Colonic mucosa (tissue), 4 donors: ENCODE measurements at regions not wholly inside any gene's neighbourhood (a gene's known extent, or its start where the extent isn't known, plus 50 kb on each side); places are given as distances from the start of the nearest gene placed in this dataset.
"Not testable (repeated sequence)": the region's sequence is repeated elsewhere in the genome, so short reads cannot be mapped to it uniquely, and the experiment has no call there.

ENCODE experiments used
- DNase-seq: peaks from one replicate; pipeline ENCODE4 v3.0.0-alpha.2; 2020
- H3K27ac ChIP-seq: fragments of 200-600 bp; one replicate; pipeline ENCODE4 v1.8.0; 2021
- H3K27me3 ChIP-seq: fragments of 200-600 bp; one replicate; pipeline ENCODE4 v1.8.0; 2021
- H3K36me3 ChIP-seq: fragments of 200-600 bp; one replicate; pipeline ENCODE4 v1.8.0; 2021
- H3K4me1 ChIP-seq: fragments of 200-600 bp; one replicate; pipeline ENCODE4 v1.8.0; 2021; ENCODE audit warnings: mild to moderate bottlenecking
- H3K4me3 ChIP-seq: fragments of 200-600 bp; one replicate; pipeline ENCODE4 v1.8.0; 2021
- H3K9ac ChIP-seq, 2 donors: one replicate each; pipeline ENCODE4 v1.7.0; 2013; ENCODE audit warnings: control low read depth in 2 of 2, low read depth in 2 of 2, low read length in 2 of 2
- H3K9me3 ChIP-seq: fragments of 200-600 bp; one replicate; pipeline ENCODE4 v1.8.0; 2021
- CTCF ChIP-seq: fragments of 200-600 bp; IDR thresholded peaks from one replicate; pipeline ENCODE4 v1.8.0; 2022; ENCODE audit warnings: antibody characterized with exemption, mild to moderate bottlenecking
- intact Hi-C: fragments of 100-400 bp; cut with DNase I; formaldehyde crosslinking; loops from one replicate; pipeline ENCODE4 v1.14.1; 2022
- donor health status: healthy.
- donor health status: DM: no; HTN: no; CAD: no.
- donor health status: DM: no; HTN: no; CAD: no.

- no peaks in the 10 kb centered on the region for H3K4me1 ChIP-seq
- no peak for DNase-seq
- no peak overlapping the region for H3K27ac ChIP-seq
- H3K9ac ChIP-seq = no peak overlapping the region
- H3K9me3 ChIP-seq = no peaks in the 10 kb centered on the region
- no peak overlapping the region for H3K4me3 ChIP-seq
- intact Hi-C loops = no loop called here
- TF ChIP-seq CTCF = no peak
- H3K27me3 ChIP-seq = no peaks in the 10 kb centered on the region
- no peaks in the 10 kb centered on the region for H3K36me3 ChIP-seq
These were observed 283.1 kb downstream of the SIPA1L2 start for GRCh38 chr1:232346844-232347243.

- intact Hi-C loops = no loop called here
- no peaks in the 10 kb centered on the region for H3K9me3 ChIP-seq
These were observed 285.0 kb downstream of the SIPA1L2 start for GRCh38 chr1:232344791-232345399.

GRCh38 chr1:232344186-232344585 lies 285.7 kb downstream of the SIPA1L2 start:
- H3K9ac ChIP-seq, H3K4me3 ChIP-seq, intact Hi-C loops, H3K36me3 ChIP-seq, DNase-seq, H3K27ac ChIP-seq, H3K4me1 ChIP-seq, H3K27me3 ChIP-seq, H3K9me3 ChIP-seq: not testable (repeated sequence)

More at GRCh38 chr1:232344791-232345399, 285.0 kb downstream of the SIPA1L2 start:
- no peak overlapping the region for H3K27ac ChIP-seq
- H3K9ac ChIP-seq = no peak overlapping the region
- H3K4me3 ChIP-seq = no peak overlapping the region
- H3K36me3 ChIP-seq = no peaks in the 10 kb centered on the region
- no peaks in the 10 kb centered on the region for H3K4me1 ChIP-seq
- no peak for TF ChIP-seq CTCF
- no peaks in the 10 kb centered on the region for H3K27me3 ChIP-seq
- no peak for DNase-seq

- H3K4me3 ChIP-seq = no peak overlapping the region
- DNase-seq = no peak
- H3K27me3 ChIP-seq = no peaks in the 10 kb centered on the region
- H3K9ac ChIP-seq = no peak overlapping the region
- intact Hi-C loops = no loop called here
- TF ChIP-seq CTCF = no peak
- no peaks in the 10 kb centered on the region for H3K36me3 ChIP-seq
- no peaks in the 10 kb centered on the region for H3K9me3 ChIP-seq
- no peaks in the 10 kb centered on the region for H3K4me1 ChIP-seq
- no peak overlapping the region for H3K27ac ChIP-seq
These were observed 289.5 kb downstream of the SIPA1L2 start for GRCh38 chr1:232340446-232340845.

GRCh38 chr1:232339073-232339472 lies 290.9 kb downstream of the SIPA1L2 start:
- no peak overlapping the region for H3K27ac ChIP-seq
- intact Hi-C loops = no loop called here
- no peaks in the 10 kb centered on the region for H3K4me1 ChIP-seq
- no peaks in the 10 kb centered on the region for H3K9me3 ChIP-seq
- no peak for DNase-seq
- H3K4me3 ChIP-seq = no peak overlapping the region
- no peak overlapping the region for H3K9ac ChIP-seq
- H3K27me3 ChIP-seq = no peaks in the 10 kb centered on the region
- no peaks in the 10 kb centered on the region for H3K36me3 ChIP-seq
- no peak for TF ChIP-seq CTCF

GRCh38 chr1:232335741-232336293 lies 294.1 kb downstream of the SIPA1L2 start:
- no peaks in the 10 kb centered on the region for H3K27me3 ChIP-seq
- no peak overlapping the region for H3K27ac ChIP-seq
- H3K9ac ChIP-seq = no peak overlapping the region
- no peak for DNase-seq
- intact Hi-C loops = no loop called here
- no peaks in the 10 kb centered on the region for H3K9me3 ChIP-seq
- no peaks in the 10 kb centered on the region for H3K4me1 ChIP-seq
- TF ChIP-seq CTCF = no peak
- no peak overlapping the region for H3K4me3 ChIP-seq
- no peaks in the 10 kb centered on the region for H3K36me3 ChIP-seq
